ENCODE measurements at regions not wholly inside any gene's neighbourhood (a gene's known extent, or its start where the extent isn't known, plus 50 kb on each side); places are given as distances from the start of the nearest gene placed in this dataset.
"Not testable (repeated sequence)": the region's sequence is repeated elsewhere in the genome, so short reads cannot be mapped to it uniquely, and the experiment has no call there.

DNA sequence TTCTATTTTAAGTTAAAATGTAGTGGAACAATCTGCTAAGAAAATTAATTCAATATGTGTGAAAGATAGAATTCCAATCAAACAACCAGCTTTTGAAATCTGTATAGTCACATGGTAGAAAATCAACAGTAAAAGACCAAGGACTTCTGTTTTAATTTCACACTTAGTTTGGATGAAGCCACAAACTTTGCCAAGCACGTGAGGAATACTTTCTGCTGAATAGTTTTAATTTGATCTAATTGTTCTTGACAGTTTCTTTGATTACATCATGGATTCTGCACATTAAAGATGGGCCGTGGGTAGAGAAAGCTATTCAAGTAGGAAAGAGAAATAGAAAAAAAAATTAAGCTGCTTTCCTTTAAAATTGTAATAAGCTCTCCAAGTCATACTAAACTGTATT, 137.9 kb upstream of the FAM241A start:
- no peak for DNase-seq (ENCODE audit: low spot score)

DNA sequence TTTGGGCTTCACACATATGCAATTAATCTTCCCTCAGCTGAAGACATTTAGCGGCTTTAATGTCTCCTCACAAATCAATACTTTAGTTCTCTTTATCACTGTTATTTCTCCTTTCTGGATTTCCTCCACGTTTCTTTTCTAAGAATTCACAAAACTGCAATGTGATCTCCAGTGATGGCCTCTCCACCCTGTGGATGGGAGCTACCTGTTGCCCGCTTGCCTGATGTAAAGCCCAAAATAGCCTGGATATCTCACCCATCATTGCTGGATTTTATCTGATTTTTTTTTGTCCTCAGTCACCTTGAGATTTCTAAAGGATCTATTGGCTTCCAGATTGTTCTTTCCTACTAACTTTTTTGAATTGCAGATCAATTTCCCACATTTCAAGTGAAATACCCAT, 129.3 kb upstream of the FAM241A start:
- DNase-seq (ENCODE audit: low spot score) = no peak

DNA sequence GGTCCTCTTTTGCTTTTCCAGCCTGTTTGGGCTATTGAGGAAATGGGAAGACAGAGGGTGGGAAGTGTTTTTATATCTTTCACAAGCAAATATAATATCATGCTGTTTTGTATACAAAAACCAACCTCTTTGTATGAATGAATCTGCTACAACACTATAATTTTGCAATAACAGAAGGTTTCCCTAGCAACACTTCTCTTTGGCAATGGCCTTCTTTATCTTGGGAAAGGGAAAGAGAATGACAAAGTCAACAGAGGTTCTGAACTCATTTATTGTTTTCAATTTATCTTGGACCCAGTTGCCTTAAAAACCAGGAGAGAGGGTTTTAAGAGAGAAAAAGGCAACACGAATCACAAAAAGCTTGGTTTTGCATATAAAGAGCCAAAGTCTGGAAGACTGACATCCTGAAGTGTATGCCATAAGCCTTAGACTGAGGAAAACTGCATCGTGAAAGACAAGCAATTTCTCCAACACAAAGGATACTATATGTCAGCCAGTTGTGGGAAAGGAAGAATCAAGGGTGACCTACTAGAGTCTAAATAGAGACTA, 121.8 kb upstream of the FAM241A start:
- DNase-seq (ENCODE audit: low spot score) = no peak

DNA sequence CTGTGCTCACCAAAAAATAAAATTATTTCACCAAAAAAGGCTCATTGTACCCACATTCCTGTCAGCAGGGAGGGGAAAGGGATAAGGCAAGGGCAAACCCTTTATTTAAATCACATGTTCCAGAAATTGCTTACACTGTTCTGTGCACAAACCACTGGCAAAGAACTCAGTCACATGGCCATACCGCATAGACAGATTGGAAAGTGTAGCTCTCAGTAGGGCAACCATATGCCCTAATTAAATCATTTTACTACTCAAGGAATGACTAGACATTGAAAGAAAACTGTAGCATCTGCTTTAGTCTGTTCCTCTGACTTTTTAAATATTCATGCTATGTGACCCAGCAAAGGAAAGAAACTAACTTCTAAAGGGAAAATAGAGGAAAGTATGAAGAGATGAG, 119.2 kb upstream of the FAM241A start:
- DNase-seq (ENCODE audit: low spot score) = no peak

DNA sequence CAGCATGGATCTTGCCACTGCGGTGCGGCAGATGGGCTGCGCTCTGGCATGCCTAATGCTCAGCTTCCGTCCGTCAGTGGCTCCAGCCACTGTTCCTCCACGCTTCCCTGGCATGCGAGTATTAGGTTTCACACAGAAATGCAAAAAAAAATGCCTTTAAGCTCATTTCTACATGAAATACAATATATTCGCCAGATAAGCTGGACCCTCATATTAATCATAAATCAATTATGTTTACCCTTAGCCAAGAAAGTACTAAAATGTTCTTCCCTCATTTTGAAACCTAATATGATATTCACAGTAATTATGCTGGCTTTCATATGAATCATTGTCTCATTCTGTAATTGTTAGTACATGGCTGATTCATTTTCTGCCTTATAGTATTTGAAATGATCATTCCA, 115.5 kb upstream of the FAM241A start:
- no peak for DNase-seq (ENCODE audit: low spot score)

DNA sequence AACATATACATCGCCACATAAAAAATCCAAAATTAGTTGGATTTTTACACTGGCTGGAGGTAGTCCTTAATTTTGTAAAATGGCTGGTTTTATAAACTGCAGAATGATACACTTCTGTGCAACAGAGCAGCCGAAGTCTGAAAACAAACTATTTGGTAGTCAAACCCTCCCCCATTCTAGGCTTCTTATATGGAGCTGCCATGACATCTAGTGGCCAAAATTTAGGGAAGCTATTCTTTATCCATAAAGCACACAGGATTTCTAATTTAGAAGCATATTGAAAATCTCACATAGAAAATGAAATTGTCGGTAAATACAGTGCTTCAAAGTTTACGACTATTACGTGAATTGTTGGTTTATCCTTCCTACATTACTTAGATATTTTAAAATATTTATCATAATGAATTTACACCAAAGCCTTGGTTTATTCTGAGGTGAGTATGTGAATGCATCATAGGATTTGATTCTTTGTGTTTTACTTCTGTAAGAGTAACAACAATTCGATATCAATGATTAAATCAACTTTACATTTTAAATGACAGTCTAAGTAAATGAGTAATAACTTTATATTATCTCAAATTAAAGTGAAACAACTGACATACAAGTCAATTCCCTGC, 113.4 kb upstream of the FAM241A start:
- peak; percentile 68 for DNase-seq (ENCODE audit: low spot score)

DNA sequence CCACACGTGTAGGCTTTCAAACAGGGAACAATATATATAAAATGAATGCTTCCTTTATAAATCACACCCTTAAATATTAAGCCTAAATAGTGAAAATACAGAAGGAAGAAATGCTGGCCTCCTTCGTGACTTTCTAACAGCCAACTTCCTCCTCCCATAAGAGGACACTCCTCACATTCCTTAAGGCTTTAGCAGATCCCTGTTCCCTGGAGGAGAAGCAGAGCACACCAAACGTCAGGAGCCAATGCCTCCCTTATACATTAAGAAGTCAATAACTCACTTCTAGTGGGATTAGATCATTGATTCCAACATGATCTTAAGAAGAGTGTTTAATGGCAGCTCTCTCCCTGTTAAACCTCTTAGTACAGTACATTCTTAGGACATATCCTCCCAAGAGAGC, 108.4 kb upstream of the FAM241A start:
- no peak for DNase-seq (ENCODE audit: low spot score)

DNA sequence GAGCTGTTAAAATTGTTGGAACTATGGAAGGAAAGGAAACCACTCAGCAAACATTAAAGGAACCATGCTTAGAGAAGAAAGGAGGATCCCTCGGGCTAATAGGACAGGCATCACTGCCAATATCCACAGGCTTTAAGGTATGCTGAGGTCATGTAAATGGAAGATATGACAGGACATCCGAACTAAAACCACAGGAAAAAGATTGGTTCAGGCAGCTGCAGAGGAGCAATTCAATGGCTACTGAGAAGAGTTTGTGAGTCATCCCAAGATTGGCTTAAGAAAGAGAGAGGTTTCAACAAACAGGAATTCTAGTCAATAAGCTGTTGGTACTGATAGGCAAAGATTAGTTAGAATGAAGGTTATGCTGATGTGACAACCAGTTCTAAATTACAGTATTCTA, 106.4 kb upstream of the FAM241A start:
- DNase-seq (ENCODE audit: low spot score) = no peak

DNA sequence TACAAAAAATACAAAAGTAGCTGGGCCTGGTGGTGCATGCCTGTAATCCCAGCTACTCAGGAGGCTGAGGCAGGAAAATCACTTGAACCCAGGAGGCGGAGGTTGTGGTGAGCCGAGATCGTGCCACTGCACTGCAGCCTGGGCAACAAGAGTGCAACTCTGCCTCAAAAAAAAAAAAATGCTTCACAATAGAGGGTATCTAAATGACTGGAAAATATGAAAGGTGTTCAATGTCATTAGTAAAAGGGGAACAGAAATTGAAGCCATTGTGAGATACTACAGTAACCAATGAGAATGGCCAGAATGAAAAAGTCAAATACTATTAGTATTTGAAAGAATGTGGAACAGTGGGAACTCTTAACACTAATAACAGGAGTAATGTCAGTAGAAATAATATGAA, 96.1 kb upstream of the FAM241A start:
- not testable (repeated sequence) for DNase-seq (ENCODE audit: low spot score)

DNA sequence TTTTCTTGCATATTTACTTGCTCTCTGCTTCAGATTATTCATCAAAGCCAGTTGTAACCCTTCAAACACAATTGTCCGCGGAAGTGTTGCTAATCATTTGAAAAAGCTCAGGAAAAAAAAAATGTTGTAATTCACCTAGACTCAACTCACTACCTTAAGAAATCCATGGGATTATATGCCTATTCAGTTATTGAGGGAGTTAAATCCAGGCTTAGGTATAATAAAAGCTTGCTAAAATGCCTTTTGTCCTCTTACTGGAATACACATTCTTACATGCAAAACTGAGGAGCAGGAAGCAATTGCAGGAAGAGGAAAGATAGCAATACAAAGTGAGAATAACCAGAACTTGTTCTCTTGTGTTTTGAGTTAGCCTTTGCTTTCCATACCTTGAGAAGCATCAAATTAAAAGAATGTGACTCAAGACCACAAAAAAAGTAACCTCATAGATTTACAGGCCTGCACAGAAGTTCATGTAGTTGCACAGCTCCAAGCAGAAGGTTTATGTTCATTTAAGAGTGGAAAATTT, 91.4 kb upstream of the FAM241A start:
- DNase-seq (ENCODE audit: low spot score) = no peak

DNA sequence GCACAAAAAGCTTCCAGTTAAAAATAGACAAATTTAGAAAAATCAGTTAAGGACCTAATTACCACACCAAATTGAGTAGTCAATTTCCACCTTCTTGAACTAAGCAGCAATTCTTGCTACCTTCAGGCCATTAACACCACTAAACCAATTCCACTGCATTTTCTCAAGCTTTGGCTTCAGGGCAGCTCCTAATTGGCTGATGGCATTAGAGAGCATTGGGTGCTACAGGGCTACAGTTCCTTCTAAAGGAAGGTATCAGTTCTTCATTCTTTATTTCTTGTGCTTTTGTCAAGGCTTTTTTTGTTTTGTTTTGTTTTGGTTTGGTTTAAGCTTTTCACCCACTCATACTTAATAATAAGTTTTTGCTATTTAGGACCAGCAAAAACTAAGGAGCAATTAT, 90.2 kb upstream of the FAM241A start:
- no peak for DNase-seq (ENCODE audit: low spot score)

DNA sequence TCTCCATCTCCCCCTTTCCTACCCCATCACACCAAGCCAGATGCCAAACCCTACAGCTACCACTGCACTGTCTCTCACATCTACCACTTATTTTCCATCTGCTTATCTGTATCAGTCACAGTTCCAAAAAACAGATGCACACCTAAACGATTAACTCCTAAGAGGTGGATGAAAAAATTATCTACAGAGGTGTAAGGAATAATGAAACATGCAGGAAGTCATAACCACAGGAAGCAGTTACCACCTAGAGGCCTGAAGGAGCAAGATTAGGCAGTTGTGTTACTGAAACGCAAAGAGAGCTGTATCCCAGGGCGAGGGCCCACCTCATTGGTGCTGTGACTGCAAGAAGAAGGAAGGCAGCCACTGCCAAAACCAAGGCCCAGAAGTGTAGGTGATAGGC, 87.8 kb upstream of the FAM241A start:
- DNase-seq (ENCODE audit: low spot score) = no peak

DNA sequence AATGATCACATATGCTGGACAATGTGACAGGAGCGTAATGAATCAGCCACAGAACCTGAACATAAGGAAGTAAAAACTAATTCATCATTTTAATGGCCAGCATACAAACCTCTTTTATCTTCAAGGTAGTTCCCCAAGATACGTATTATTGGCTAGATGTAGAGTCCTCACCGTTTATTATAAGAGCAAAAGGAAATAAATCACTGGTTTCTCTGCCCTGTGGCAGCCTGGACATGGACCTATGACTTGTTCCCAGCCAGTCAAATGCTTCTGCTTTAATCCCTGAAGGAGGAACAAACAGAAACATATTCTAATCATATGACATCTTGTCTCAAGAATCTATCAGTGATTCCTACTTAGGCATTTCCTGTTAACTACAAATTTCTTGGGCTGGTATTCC, 86.8 kb upstream of the FAM241A start:
- DNase-seq (ENCODE audit: low spot score) = peak; percentile 30

DNA sequence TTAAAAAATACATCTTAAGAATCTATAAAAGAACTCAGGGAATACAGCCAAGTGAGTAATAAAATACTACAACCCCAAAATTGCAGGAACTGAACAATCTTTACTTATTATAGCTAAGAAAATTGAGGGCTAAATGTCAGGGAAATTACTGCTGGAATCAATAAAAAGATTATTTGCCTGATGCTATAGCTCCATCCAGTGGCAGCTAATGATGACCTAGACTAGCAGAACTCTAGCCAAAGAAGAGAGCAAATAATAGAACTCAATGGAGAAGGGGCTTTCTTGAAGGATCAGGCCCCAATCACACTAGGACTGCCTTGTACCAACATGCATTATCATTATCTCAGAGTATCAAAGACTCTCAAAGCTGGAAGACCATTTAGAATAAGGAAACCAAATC, 85.0 kb upstream of the FAM241A start:
- peak; percentile 54 for DNase-seq (ENCODE audit: low spot score)

DNA sequence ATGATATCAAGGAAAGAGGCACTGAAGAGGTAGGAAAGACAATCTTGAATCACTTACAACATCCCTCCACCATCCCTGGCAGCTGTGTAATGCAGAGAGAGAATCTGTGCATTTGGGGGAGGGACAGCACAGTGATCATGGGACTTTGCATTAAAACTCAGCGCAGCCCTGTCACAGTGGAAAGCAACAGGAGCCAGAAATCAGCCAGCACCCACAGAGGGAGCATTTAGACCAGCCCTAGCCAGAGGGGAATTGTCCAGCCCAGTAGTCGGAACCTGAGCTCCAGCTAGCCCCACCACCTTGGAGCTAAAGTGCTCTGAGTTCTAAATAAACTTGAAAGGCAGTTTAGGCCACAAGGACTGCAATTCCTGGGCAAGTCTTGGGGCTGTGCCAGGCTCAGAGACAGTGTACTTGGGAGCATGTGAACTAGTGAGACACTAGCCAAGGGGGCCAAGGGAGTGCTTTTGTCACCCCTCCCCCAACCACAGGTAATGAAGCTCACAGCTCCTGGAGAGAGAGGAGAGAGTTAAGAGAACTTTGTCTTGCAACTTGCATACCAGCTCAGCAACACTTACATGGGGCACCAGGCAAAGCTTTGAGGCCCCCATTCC, 83.9 kb upstream of the FAM241A start:
- DNase-seq (ENCODE audit: low spot score) = no peak

DNA sequence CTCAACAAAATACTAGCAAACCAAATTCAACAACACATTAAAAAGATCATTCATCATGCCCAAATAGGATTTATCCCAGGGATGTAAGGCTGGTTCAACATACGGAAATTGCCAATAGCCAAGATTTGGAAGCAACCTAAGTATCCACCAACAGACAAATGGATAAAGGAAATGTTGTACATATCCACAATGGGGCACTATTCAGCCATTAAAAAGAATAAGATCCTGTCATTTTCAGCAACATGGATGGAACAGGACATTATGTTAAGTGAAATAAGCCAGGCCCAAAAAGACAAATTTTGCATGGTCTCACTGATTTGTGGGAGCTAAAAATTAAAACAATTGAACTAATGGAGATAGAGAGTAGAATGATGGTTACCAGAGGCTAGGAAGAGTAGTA, 82.0 kb upstream of the FAM241A start:
- DNase-seq (ENCODE audit: low spot score) = peak; percentile 54

DNA sequence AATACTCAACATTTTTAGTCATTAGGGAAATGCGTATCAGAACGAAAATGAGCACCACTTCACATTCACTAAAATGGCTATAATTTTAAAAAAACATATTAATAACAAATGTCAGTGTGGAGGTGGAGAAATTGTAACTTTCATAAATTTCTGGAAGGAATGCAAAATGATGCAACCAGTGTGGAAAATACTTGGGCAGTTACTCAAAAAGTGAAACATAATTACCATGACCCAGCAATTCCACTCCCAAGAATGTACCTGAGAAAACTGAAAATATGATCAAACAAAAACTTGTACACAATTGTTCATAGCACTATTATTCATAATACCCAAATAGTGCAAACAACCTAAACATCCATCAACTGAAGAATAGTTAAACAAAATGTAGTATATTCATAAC, 76.1 kb upstream of the FAM241A start:
- DNase-seq (ENCODE audit: low spot score) = peak; percentile 19

DNA sequence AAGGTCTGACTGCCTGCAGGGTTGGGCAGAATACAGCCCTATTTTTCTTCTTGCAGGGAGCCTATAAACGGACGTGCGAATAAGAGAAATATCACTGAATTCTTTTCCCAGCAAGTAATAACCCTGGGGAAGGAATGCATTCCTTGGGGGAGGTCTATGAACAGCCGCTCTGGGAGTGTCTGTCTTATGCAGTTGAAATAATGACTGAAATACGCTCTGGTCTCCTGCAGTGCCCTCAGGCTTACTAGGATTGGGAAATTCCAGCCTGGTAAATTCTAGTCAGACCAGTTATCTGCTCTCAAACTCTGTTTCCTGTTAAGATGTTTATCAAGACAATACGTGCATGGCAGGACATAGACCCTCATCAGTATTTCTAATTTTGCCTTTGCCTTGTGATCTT, 72.1 kb upstream of the FAM241A start:
- DNase-seq (ENCODE audit: low spot score) = no peak

DNA sequence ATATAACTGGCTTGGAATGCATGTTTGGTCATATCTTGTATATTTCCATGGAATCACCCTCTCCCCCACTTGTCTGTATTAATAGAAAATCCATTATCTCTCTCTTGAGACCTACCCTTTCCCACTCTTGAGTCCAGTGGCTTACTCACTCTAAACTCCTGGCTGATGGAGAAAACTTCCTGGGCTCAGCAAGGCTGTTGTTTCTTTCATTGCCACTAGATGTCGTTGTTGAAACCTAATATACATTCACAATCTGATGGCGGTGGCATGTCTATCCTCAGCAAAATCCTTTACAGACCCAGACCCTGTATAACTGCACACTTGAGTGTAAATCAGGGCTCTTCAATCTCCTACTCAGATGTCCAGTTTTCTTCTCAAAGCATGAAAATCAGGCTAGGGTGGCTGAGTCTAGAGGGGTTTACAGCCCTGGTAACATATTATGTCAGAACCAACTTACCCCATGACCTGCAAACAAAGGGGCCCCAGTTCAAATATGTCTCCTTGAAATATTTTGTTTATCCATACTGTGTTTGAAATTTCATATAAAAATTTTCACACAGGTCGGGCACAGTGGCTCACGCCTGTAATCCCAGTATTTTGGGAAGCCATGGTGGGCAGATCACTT, 70.0 kb upstream of the FAM241A start:
- DNase-seq (ENCODE audit: low spot score) = peak; percentile 61

DNA sequence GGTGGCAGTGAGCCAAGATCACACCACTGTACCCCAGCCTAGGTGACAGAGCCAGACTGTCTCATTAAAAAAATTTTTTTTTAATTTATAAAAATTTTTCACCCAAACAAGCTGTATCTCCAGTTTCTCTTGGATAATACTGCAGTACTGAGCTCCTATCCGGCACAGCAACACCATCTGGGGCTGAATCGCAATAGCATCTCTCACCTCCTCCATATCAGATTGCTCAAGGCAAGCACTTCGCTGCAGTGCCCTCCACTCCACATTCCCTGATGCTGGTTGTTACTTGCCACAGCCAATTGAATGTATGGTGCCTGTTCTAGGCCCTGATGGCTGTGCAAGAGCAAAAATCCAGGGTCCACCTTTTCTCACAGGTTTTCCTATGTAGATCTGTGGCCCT, 69.3 kb upstream of the FAM241A start:
- DNase-seq (ENCODE audit: low spot score) = no peak

DNA sequence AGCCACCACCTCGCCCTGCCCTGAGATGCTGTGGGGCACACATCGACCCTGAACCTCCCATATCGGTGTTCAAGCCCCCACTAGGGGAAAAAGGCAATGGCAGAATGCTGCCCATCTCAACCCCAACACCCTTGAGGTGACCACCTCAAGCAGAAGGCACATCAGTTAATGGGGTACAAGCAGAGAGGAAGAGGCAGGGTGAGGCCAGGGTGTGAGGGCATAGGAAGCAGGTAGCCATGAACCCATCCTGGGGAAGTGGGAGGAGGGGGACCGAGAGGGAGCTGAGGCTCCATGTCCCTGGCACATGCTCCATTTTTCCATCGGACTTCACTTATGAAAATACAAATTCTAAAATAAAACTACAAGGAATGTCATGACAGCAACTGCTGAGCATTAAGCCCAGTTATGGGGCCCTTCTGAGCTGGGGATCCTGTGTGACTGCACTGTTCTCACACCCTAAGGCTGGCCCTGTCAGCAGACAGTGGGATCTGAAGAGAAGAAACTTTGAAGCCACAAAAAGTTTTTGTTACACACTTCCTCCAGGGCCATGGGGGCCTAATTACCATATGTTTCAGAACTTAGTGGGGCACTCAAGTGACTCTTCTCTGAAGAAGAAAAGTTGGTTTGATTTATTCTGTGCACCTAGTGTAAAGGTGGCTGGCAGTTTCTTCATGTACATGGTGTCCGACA, 68.2 kb upstream of the FAM241A start:
- no peak for DNase-seq (ENCODE audit: low spot score)

DNA sequence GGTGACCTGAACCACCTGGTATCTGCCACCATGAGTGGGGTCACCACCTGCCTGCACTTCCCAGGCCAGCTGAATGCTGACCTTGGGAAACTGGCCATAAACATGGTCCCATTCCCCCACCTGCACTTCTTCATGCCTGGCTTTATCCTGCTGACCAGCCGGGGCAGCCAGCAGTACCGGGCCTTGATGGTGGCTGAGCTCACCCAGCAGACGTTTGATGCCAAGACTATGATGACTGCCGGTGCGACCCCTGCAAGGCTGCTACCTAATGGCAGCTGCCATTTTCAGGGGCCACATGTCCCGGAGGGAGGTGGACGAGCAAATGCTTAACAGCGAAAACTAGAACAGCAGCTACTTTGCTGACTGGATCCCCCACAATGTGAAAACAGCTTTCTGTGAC, 67.5 kb upstream of the FAM241A start:
- no peak for DNase-seq (ENCODE audit: low spot score)

Measured in RKO (cell line).